ENCODE measurements at regions not wholly inside any gene's neighbourhood (a gene's known extent, or its start where the extent isn't known, plus 50 kb on each side); places are given as distances from the start of the nearest gene placed in this dataset.

DNA sequence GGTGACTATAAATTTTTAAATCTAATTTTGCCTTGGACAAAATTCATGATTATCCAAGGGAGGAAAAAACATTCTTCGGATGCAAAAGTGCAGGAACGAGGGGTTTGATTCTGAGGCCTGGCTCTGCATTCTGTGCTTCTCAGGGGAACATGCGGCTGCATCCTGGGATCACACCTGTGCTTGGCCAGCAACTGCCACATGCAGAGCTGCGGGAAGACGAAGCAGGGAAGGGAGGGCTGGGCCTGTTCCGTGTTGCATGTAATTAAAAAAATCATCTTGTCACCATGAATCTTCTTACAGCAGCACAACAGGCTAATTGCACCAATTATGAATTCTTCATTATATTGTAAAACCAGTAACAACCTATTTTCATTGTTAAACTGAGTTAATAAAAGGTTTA is 158.0 kb upstream of the ALKAL2 start:
- no peaks in the 10 kb centered on the region for H3K4me1 Mint-ChIP-seq (ENCODE audit: low read depth)
- H3K27ac Mint-ChIP-seq = no peak overlapping the region
- H3K4me3 Mint-ChIP-seq = no peak overlapping the region
- peaks cover 2% of the 10 kb centered on the region; the same call in 1 of the 2 replicates for H3K27me3 Mint-ChIP-seq (ENCODE audit: insufficient read depth)
- TF ChIP-seq, protein P1, sequence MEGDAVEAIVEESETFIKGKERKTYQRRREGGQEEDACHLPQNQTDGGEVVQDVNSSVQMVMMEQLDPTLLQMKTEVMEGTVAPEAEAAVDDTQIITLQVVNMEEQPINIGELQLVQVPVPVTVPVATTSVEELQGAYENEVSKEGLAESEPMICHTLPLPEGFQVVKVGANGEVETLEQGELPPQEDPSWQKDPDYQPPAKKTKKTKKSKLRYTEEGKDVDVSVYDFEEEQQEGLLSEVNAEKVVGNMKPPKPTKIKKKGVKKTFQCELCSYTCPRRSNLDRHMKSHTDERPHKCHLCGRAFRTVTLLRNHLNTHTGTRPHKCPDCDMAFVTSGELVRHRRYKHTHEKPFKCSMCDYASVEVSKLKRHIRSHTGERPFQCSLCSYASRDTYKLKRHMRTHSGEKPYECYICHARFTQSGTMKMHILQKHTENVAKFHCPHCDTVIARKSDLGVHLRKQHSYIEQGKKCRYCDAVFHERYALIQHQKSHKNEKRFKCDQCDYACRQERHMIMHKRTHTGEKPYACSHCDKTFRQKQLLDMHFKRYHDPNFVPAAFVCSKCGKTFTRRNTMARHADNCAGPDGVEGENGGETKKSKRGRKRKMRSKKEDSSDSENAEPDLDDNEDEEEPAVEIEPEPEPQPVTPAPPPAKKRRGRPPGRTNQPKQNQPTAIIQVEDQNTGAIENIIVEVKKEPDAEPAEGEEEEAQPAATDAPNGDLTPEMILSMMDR (IDR thresholded peaks at IDR 0.05) = no peak
- peaks cover 48% of the 10 kb centered on the region for H3K9me3 Mint-ChIP-seq
- no peak for DNase-seq
- no peaks in the 10 kb centered on the region for H3K36me3 Mint-ChIP-seq (ENCODE audit: low read depth)

DNA sequence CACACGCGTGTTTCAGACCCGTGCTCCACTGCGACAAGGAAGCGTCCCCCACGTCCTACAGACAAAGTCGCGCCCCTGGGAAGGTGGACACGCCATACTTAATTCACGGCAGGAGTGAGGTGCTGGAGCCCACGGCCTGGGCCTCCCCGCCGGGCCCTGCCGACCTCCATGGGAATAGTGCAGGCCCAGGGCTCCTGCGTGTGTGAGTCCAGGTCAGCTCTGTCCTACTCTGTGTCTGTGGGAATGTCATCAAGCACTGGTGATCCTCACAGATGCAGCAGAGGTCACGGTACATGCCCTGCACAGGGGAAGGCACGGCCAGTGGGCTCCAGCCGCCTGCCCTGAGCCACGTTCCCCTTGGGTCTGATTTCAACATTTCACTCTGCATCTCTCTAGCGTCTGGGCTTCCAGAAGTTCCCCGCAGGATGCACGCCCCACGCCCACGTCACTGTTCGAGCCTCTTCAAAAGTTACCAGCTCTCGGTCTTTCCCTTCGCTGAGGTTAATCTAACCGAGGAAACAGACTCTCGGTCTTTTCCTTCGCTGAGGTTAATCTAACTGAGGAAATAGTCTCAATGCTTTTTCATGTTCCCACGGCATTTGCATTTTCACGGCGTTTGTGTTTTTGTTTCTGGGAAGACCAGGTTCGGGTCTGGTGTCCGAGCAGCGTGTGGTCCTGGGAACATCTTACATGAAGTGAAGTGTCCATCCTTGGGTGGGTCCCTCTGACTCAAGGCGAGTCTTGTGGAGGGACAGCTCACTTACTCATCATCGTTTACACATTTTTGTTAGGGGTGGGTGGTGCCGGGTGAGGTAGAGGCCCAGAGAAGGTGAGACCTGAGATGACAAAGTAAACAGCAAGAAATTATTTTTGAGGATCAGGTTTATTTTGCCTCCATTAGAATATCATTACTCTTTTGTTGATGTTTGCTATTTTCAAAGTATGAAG is 157.3 kb upstream of the ALKAL2 start:
- no peaks in the 10 kb centered on the region for H3K4me1 Mint-ChIP-seq (ENCODE audit: low read depth)
- peaks cover 2% of the 10 kb centered on the region; the same call in 1 of the 2 replicates for H3K27me3 Mint-ChIP-seq (ENCODE audit: insufficient read depth)
- H3K27ac Mint-ChIP-seq = no peak overlapping the region
- H3K9me3 Mint-ChIP-seq = peaks cover 49% of the 10 kb centered on the region
- TF ChIP-seq, protein P1 (IDR thresholded peaks at IDR 0.05) = no peak
- H3K4me3 Mint-ChIP-seq = no peak overlapping the region
- no peaks in the 10 kb centered on the region for H3K36me3 Mint-ChIP-seq (ENCODE audit: low read depth)
- DNase-seq = no peak

DNA sequence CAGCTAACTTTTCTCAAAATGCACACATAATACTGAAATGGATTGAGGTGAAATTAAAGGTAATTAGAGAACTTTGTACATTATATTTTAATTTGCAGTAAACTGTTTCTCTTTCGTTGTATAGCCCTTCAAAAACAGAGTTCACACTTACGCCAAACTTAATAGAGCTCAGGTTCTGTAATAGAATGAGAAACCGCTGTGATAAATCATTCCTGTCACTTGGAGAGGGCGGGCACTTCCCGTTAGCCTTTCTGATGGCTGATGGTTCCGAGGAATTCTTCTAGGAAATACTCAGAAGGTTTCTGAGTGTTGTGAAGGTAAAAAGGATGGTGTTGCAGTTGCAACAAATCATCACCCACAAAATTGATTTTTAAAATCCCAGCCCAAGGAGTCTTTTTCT is 155.8 kb upstream of the ALKAL2 start:
- no peak overlapping the region for H3K27ac Mint-ChIP-seq
- H3K27me3 Mint-ChIP-seq (ENCODE audit: insufficient read depth) = peaks cover 4% of the 10 kb centered on the region; the same call in 1 of the 2 replicates
- no peaks in the 10 kb centered on the region for H3K36me3 Mint-ChIP-seq (ENCODE audit: low read depth)
- TF ChIP-seq, protein P1 (IDR thresholded peaks at IDR 0.05) = no peak
- H3K9me3 Mint-ChIP-seq = peaks cover 58% of the 10 kb centered on the region
- DNase-seq = no peak
- H3K4me1 Mint-ChIP-seq (ENCODE audit: low read depth) = no peaks in the 10 kb centered on the region
- no peak overlapping the region for H3K4me3 Mint-ChIP-seq

DNA sequence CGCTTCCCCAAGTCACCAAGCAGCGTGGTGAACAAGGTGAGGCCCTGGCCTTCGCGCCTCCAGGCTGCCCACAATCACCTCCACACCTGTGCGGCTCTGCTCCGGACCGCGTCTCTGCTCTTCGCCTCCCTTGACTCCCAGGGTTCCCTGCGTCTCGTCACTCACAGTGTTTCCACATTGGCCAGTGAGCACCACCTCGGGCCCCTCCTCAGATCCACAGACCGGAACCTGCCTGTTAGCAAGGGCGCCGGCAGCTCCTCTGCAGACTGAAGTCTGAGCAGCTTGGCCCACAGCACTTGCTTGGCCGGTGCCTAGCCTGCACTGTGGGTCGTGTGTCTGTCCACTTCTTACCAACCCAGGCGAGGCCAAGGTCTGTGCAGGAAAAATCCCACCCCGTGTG is 155.3 kb upstream of the ALKAL2 start:
- no peaks in the 10 kb centered on the region for H3K4me1 Mint-ChIP-seq (ENCODE audit: low read depth)
- peaks cover 4% of the 10 kb centered on the region; the same call in 1 of the 2 replicates for H3K27me3 Mint-ChIP-seq (ENCODE audit: insufficient read depth)
- no peak for DNase-seq
- no peak overlapping the region for H3K27ac Mint-ChIP-seq
- peaks cover 58% of the 10 kb centered on the region for H3K9me3 Mint-ChIP-seq
- TF ChIP-seq, protein P1 (IDR thresholded peaks at IDR 0.05) = no peak
- H3K4me3 Mint-ChIP-seq = no peak overlapping the region
- no peaks in the 10 kb centered on the region for H3K36me3 Mint-ChIP-seq (ENCODE audit: low read depth)

DNA sequence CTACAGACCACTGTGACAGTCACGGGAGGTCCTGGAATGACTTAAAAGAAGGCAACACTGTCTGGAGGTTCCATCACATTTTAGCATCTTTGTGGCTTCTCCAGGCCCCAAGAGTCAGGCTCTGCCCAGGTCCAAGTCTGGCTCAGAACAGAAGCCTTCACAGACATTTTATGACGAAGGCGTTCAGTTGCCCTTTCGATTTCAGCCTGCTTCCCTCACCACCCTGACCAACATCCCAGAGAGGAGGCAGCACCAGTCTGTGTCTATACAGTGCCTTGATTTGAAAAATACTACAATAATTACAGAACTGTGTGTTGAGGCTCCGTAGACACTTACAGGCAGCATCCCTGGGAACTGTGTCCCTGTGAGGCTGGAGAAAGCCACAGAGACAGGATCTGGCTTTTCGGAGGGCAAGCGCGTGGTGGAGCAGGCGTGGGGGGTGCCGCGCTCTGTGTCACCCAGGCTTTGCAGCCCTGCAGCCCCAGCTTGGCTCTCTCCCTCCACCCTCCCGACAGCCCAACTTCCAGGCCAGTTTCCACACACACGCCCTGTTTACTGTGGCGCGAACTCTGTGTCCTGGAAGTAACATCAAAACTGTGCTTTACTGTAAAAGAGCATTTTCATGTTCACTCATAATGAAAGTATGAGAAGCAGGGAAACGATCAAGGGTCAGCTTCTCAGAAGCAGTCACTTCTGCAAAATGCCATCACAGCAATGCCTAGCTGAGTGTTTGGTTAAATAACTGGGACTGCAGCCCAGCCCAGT is 153.5 kb upstream of the ALKAL2 start:
- H3K4me3 Mint-ChIP-seq = no peak overlapping the region
- H3K36me3 Mint-ChIP-seq (ENCODE audit: low read depth) = no peaks in the 10 kb centered on the region
- H3K4me1 Mint-ChIP-seq (ENCODE audit: low read depth) = no peaks in the 10 kb centered on the region
- TF ChIP-seq, protein P1 (IDR thresholded peaks at IDR 0.05) = no peak
- no peak overlapping the region for H3K27ac Mint-ChIP-seq
- no peak for DNase-seq
- peaks cover 61% of the 10 kb centered on the region for H3K9me3 Mint-ChIP-seq
- H3K27me3 Mint-ChIP-seq (ENCODE audit: insufficient read depth) = peaks cover 2% of the 10 kb centered on the region; the same call in 1 of the 2 replicates

Measured in HFFc6 (cell line).